GM18502 (cell line): ENCODE measurements at regions not wholly inside any gene's neighbourhood (a gene's known extent, or its start where the extent isn't known, plus 50 kb on each side); places are given as distances from the start of the nearest gene placed in this dataset.

Source experiments
- ATAC-seq: cut with Tn5 transposase; IDR thresholded peaks from one replicate; pipeline ENCODE4 v1.9.1; 2021; ENCODE audit warnings: mild to moderate bottlenecking; ENCODE audit not compliant: unreplicated experiment, poor library complexity

DNA sequence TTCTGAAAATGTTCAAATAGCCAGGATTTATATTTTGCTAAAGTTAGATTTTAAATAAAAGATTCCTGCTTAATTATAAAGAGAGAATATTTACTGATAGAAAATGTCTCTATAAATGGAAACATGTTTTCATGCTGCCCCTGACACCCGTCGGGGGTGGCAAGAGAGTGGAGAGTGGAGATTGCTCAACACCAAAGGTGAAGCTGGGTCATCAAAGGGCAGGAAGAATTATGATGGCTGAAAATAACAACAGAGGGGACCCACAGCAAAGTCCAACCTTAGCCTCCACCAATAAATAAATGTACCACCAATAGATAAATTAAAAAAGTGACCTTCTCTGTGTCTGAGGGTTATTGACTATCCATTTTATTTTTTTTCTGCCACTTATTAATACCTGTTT lies 326.8 kb upstream of the GYPC start:
- no peak for ATAC-seq

DNA sequence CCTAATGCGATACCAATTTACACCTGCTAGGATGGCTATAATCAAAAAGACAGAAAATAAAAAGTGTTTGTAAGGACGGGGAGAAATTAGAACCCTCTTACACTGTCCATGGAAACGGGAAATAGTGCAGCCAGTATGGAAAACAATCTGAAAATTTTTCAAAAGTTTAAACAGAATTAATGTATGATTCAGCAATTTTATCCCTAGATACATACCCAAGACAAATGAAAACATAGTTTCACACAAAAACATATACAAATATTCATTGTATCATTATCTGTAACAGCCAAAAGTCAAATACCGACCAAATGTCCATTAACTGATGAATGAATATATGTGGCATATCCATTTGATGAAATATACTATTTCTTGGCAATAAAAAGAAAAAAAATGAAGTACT lies 313.5 kb upstream of the GYPC start:
- ATAC-seq, result no peak

DNA sequence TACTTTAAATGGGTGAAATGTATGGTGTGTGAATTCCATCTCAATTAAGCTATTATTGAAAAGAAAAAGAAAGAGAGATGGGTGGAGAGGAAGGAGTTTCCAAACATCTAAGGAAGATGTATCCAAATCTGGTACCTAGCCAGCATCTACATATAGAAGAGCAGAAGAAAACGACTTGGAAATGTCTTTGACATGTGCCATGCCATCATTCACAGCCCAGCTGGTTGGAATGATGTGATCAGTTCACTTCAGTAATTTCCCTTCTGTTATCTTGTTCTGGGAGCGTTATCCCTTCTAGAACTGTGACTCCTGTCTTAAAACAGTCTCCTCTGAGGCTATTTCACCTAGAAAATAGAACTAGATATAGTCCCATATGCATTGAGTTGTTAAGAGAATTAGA lies 312.8 kb upstream of the GYPC start:
- no peak for ATAC-seq

DNA sequence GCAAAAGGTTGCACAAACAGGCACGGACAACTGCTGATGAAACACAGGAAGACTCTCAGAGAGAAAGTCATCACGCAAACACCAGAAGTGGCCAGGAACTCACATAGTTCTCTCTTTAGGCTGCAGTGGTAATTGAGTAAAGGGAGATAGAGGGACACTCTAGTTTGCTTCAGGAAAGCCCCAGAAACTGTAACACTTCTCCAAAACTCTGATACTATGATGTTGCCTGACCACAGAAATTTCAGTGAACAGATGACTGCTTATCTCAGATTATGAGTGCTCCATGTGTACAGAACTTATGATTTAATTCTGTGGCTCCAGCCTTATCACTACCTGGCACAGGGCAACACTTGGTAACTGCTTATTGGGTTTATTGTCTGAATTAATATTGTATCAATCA lies 311.5 kb upstream of the GYPC start:
- peak; percentile 89 for ATAC-seq

DNA sequence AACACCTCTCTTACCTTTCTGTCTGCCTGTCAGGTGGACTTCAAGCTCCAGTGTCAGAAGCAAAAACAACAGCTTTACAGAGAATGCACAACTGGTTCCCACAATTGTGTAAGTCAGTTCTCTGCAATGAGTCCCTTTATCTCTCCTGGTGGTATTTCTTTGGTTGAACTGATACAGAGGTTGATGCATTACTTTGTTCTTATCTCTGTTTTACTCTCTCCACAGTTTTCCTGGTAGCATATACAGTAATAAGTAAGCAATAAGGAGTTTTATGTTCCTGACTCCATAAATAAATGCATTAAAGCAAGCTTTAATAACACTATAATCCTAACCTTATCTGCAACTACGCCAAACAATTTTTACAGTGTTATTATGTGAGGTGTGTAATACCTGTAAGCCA lies 310.3 kb upstream of the GYPC start:
- ATAC-seq, result no peak

DNA sequence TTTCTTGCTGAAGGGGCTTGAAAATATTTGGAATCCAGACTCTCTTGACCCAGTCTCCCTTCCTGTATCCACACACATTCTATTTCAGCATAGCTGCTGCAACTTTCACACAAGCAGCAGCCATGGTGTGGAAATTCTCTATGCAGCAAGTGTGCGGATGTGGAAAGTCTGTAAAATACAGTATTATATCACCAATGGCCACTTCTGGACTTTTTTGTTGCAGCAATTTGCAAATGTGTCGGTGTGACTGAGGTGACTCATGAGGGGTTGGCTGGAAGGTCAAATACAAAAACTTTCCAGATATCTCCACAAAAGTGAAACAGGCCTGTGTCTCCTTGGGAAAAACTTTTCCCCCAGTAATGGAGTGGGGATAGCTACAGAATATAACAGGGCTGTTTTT lies 299.3 kb upstream of the GYPC start:
- ATAC-seq, result no peak

DNA sequence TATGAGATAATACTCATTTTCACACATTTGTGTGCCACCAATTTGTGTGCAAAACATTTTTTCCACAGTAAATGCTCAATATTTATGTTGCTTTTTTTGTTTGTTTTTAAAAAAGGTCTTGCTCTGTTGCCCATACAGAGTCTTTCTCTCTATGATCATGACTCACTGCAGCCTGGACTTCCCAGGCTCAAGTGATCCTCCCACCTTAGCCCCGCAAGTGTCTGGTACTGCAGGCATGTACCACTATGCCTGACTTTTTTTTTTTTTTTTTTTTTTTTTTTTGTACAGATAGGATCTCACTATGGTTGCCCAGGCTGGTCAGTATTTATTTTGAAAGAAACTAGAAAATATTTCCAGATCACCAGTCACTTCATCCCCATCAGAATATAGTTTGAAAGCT lies 297.8 kb upstream of the GYPC start:
- ATAC-seq, result no peak

DNA sequence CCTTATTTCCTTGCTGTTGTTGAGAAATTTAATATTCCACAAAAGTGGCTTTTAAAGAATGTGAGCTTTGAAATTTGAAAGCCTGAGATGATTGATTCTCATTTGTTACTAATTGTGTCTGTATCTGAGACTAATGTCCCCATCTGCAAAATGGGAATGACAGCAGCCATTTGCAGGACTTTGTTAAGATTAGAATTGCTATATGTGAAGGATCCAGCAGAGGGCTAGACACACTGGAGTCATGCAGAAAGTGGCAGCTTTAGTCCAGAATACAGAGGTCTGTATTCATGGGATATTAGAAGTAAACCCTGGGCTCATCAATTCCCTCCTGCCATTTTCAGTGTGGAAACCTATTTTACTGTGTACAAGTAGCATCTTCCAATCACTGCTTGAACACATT lies 296.5 kb upstream of the GYPC start:
- peak; percentile 89 for ATAC-seq

DNA sequence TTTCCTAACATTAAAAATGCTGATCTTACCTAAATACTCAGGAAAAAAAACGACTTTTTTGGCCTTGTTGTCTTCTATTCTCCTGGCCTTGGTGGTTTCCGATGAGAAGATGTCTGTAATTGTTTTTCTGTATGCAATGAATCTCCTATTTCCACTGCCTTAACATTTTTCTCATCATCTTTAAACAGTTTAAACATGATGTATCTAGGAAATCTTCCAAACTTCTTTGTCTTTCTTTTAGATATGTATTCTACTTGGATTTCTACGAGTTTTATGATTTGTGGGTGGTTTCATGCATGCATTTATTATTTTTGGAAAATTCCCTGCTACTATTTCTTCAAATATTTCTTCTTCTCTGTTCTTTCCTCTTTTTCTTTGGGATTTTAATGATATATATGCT lies 288.6 kb upstream of the GYPC start:
- no peak for ATAC-seq

DNA sequence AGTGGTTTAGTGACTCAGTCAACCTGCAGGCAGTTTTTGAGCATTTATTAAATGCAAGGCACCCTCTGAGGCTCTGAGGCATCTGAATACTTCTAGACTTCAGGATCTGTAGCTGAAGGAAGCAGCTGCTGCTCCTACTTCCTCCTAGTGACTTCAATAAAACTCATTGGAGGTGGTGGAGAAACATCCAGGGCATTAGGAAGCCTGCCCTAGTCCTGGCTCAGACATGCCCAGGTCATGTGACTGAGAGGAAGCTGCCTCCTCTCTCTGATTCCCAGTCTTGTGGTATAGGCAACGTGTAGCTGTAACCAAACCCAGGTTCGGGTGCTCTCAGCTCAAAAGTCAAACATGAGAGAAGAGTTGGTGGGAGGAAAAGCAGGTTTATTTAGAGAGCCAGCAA lies 287.2 kb upstream of the GYPC start:
- ATAC-seq, result no peak

DNA sequence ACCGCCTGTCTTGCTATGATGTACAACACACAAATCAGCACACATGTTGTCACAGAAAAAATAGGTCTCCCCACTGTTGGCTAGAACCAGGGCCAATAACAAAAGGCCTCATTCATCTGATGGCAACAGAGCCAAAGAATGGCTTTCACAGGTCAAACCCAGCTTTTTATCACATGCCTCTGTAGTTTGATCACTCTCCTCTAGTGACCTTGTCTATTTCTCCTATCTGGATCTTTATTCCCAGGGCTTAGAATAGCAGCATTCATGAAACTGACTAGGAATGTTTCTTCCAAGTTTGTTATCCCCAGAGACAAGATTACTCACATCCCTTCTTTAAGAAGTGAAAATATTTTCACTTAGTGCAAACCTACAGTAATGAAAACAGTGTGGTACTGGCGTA lies 285.8 kb upstream of the GYPC start:
- no peak for ATAC-seq

DNA sequence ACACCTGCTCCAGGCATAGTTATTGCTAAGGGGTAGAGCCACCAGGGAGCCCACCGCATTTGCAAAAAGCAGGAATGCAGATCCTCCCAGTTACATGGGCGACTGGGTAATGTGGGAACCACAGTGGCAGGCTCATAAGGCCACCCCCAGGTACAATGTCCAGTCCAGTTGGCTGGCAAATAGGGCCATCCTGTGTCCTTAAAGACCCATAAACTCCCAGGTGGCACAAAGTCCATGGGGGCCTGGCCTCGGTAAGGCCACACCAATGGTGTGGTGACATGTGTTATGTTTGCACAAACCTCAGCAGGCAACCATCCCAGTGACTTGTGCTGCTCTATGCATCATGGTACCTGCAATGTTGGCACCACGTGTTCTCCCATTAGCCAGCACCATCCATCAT lies 283.6 kb upstream of the GYPC start:
- no peak for ATAC-seq

DNA sequence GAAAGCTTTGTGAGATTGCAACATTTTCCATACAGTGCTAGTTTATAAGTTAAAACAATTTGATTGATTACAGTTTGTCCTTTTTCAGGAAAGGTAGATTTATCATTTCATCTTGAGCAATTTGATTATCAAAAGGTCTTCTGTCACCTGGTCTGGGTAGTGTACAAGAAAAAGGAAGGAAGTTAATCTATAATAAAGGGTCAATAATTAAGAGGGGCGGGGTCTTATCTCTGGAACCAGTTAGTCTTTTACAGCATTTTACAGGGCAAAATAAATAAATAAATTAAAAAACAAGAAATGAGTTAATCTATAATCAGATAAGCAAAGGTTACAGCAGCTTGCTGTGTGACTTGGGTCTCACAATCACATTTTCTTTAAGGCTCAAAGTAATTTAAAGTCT lies 277.8 kb upstream of the GYPC start:
- ATAC-seq, result no peak

DNA sequence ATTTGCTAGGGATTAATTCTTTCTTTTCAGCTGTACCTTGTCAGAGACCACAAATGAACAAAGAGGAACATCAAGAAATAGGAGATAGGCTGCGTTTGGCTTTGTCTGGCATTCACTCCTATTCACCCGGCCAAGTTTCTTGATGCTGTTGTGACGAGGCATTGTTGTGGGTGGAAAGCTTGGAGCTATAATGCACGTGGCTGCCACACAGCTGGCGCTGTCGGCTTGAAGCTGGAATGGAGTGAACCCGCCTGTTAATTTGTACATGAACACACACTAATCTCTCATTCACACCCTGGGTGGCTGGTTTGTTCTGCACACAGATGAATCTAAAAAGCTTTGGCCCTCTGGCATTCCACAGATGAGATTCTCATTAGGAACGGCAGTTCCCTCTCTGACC lies 274.9 kb upstream of the GYPC start:
- ATAC-seq, result no peak

DNA sequence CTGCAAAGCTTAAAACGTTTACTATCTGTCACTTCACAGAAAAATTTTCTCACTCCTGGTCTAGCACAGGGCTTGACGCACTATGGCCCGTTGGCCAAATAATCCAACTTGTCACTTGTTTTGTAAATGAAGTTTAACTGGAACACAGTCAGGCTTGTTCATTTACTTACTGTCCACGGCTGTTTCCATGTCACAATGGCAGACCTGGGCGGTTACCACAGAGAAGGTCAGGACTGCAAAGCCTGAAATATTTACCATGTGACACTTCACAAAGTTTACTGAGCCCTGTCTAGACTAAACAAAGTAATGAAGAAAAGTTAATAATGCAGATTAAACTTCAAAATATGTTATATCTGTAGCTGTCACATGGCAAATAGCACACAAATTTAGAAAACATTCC lies 273.0 kb upstream of the GYPC start:
- no peak for ATAC-seq

DNA sequence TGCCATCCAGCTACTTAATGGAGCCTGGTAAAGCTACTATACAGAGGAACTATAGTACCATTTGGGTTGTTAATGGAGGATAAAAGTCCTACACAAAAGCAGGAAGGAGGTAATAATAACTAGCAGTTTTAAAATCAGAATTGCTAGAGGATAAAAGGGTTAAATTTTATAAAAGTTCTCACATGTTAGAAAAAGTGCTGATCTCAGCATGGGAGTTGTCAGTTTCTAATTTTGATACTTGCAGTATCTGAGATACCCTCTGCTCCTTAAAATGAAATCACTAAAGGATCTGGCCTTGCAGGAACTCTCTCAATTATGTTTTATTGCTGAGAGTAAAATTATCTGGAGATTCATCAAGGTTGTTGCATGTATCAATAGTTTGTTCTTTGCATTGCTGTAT lies 272.2 kb upstream of the GYPC start:
- ATAC-seq, result no peak

DNA sequence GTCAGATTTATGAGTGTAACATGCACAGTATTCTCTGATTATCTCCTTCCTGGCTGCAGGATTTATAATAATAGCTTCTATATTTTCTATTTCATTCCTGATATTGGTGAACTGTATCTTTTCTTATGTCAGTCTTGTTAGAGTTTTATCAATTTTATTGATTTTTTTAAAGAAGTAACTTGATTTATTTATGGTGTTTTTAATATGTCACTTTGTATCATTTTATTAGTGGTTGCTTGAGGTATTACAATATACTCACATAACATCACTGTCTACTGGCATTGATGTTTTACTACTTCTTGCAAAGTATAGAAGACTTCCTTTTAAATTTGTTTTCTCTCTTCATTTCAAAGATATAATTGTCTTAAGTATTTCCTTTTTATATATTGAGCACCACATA lies 270.5 kb upstream of the GYPC start:
- ATAC-seq, result no peak

DNA sequence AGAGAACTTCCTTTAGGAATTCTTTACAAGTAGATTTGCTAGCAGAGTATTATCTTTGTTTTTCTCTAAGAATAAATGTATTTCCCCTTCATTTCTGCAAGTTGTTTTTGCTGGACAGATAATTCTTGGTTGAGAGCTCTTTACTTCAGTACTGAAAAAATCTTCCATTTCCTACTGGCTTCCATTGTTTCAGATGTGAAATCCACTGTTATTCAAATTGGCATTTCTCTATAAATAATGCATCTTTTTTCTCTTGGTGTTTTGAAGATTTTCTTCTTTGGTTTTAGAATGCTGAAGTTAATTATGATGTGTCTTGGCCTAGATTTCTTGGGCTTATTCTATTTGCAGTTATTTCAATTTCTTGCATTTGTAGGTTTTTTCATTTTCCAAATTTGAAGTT lies 270.0 kb upstream of the GYPC start:
- no peak for ATAC-seq

DNA sequence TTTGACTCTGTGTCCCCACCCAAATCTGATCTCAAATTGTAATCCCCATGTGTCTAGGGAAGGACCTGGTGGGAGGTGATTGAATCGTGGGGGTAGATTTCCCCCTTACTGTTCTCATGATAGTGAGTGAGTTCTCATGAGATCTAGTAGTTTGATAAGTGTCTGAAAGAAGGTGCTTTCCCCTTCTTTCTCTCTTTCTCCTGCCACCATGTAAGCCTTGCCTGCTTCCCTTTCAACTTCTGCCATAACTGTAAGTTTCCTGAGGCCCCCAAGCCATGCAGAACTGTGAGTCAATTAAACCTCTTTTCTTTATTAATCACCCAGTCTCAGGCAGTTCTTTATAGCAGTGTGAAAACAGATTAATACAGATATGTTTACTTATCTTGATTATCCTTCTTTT lies 266.5 kb upstream of the GYPC start:
- ATAC-seq, result no peak

DNA sequence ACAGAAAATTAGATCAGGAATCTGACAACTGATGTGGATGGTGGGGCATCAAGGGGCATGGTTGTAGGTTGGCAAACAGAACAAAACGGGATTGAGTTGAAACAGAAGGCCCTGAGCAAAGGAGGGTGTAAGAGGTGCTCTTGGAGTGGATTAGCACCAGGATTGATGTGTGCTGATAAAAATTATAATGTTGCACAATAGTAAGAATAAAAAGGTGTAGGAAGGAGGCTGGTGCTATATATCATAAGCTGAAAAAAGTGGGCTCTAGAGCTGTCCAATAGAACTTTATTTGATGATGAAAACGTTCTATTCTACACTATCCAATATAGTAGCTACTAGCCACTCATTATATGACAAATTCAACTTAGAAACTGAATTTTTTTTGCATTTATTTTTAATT lies 263.1 kb upstream of the GYPC start:
- ATAC-seq, result no peak

DNA sequence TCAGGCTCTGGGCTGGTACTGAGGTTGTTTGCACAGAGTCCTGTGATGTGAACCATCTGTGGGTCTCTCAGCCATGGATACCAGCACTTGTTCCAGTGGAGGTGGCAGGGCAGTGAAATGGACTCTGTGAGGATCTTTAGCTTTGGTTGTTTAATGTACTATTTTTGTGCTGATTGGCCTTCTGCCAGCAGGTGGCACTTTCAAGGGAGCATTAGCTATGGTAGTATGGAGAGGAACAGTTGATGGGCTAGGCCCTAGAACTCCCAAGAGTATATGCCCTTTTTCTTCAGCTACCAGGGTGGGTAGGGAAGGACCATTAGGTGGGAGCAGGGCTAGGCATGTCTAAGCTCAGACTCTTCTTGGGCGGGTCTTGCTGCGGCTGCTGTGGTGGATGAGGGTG lies 257.0 kb upstream of the GYPC start:
- no peak for ATAC-seq

DNA sequence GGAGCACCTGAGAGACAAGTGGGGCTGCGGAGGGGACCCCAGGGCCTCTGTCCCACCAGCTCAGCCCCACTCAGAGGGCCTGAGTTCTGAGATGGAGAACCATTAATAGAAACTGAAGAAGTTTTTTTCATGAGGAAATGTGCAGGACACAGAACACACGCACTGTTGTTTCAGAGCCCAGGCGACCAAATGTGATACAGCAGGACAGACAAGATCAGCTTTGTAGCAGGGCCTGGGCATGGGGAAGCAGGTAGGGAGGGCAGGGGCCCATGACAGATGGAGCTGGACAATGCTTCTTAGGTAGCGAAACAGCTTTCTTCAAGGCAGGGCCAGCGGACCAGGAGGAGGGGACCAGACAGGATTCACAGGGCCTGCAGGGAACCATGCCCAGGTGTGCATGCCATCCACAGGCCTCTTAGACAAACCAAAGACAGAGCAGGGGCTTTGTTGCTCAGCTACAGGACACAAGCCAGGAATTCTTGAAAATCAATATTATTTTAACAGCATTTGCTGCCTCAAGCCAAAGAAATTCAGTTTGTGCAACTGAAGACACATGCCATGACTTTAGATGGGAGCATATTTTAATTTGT lies 252.8 kb upstream of the GYPC start:
- no peak for ATAC-seq

DNA sequence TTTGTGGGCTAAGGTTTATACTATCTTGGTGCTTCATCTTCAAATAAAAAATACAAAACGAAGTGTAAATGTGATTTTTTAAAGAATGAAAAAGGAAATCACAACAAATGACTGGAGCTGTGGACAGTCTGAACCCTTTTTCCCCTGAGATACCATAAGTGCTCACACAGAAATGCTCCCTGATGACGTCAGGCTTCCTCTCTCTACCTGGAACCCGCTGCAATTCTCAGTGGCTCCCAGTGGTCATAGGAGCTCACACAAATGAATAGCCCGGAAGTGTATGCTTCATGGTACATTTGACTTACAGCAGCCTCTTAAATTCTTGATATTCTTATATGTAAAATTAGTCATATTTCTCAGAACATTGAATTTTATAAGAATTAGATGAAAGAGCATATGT lies 249.7 kb upstream of the GYPC start:
- ATAC-seq, result no peak
